Spleen (tissue), 11 donors: ENCODE measurements at regions not wholly inside any gene's neighbourhood (a gene's known extent, or its start where the extent isn't known, plus 50 kb on each side); places are given as distances from the start of the nearest gene placed in this dataset.

Experiments
- DNase-seq: peaks from one replicate; pipeline ENCODE4 v3.0.0-alpha.2; 2020
- H3K27ac ChIP-seq, 8 donors: fragments of 200-600 bp; sonication (generic) in 7 of 8; 1 replicate in 4 of 8; 2 replicates in 4 of 8; pipeline versions ENCODE4 v1.5.0 to v1.8.0; 2016 to 2021; ENCODE audit warnings: inconsistent platforms in 4 of 8, mild to moderate bottlenecking in 4 of 8, moderate library complexity in 1 of 8
- H3K27me3 ChIP-seq, 7 donors: fragments of 200-600 bp; sonication (generic) in 6 of 7; replicated peaks in 1 of 7; 1 replicate in 4 of 7; 2 replicates in 3 of 7; pipeline versions ENCODE4 v1.5.0 to v1.8.0; 2016 to 2021; ENCODE audit warnings: inconsistent platforms in 3 of 7, mild to moderate bottlenecking in 1 of 7
- H3K36me3 ChIP-seq, 6 donors: fragments of 200-600 bp; sonication (generic) in 5 of 6; 1 replicate in 4 of 6; 2 replicates in 2 of 6; pipeline versions ENCODE4 v1.5.0 to v1.8.0; 2016 to 2021; ENCODE audit warnings: inconsistent platforms in 2 of 6
- H3K4me1 ChIP-seq, 6 donors: fragments of 200-600 bp; sonication (generic) in 5 of 6; 1 replicate in 3 of 6; 2 replicates in 3 of 6; pipeline versions ENCODE4 v1.5.0 to v1.8.0; 2016 to 2021; ENCODE audit warnings: inconsistent platforms in 3 of 6
- H3K4me3 ChIP-seq, 8 donors: fragments of 200-600 bp; sonication (generic) in 7 of 8; 1 replicate in 4 of 8; 2 replicates in 4 of 8; pipeline versions ENCODE4 v1.5.0 to v1.8.0; 2016 to 2021; ENCODE audit warnings: inconsistent platforms in 4 of 8, mild to moderate bottlenecking in 4 of 8, moderate library complexity in 2 of 8
- H3K9me3 ChIP-seq, 8 donors: fragments of 200-600 bp; sonication (generic) in 7 of 8; 1 replicate in 4 of 8; 2 replicates in 4 of 8; pipeline versions ENCODE4 v1.5.0 to v1.8.0; 2016 to 2021; ENCODE audit warnings: inconsistent platforms in 4 of 8
- CTCF ChIP-seq, 11 experiments: fragments of 200-600 bp in 7 of 11; fragments of 450-650 bp in 4 of 11; sonication (generic) in 4 of 11; IDR thresholded peaks in 8 of 11; conservative IDR thresholded peaks in 3 of 11; 1 replicate in 7 of 11; 2 replicates in 4 of 11; pipeline versions ENCODE4 v1.4.0 to v1.8.0; 2016 to 2021; ENCODE audit warnings: antibody characterized with exemption in 11 of 11, inconsistent platforms in 4 of 11, mild to moderate bottlenecking in 1 of 11
- POLR2A ChIP-seq, 3 donors: fragments of 450-650 bp; IDR thresholded peaks; one replicate each; pipeline ENCODE4 v1.5.1; 2017; ENCODE audit warnings: antibody characterized with exemption in 3 of 3, mild to moderate bottlenecking in 1 of 3
- POLR2AphosphoS5 ChIP-seq, 3 donors: sonication (generic); formaldehyde crosslinking; IDR thresholded peaks; one replicate each; pipeline ENCODE4 v1.5.1; 2017; ENCODE audit warnings: antibody characterized with exemption in 3 of 3
- WGBS, 5 donors: extraction: QIAGEN DNeasy Blood & Tissue Kit in 3 of 5; methylation state at CpG; one replicate each; pipeline versions ENCODE4 v1.1.5 to v1.1.7; 2013 to 2018; 5-methylcytosine and 5-hydroxymethylcytosine counted together
- intact Hi-C: fragments of 100-400 bp; cut with DNase I; formaldehyde crosslinking; loops from one replicate; pipeline ENCODE4 v1.15.0; 2023; ENCODE audit warnings: low total_unique reads
- donor health status: healthy with polysubstance abuse.
- donor health status: DM: no; HTN: no; CAD: no; lungs with moderate emphysema.
- donor health status: DM: no; HTN: no; CAD: no.
- donor health status: Bipolar disorder and iron deficiency.
- donor health status: healthy.
- donor health status: DM: no; HTN: no; CAD: no.
- donor health status: DM: yes; HTN: yes; CAD: no.

- DNase-seq = no peak
- intact Hi-C loops = no loop called here
- 56 to 79% (median 73%) methylated on average over 2 of the region's 2 CpGs for WGBS, 5 donors
Observed at GRCh38 chr2:203626952-203627681, 79.3 kb upstream of the CD28 start.

GRCh38 chr2:203629699-203630098, 76.7 kb upstream of the CD28 start:
- 89 to 98% (median 93%) methylated on average over 2 of the region's 2 CpGs for WGBS, 5 donors
- intact Hi-C loops = no loop called here
- Histone ChIP-seq H3K27ac (no peak overlapping the region), H3K4me1 (peaks cover 0 to 4% (median 0%) of the 10 kb centered on the region in 6 donors), H3K9me3 (no peaks in the 10 kb centered on the region), H3K4me3 (no peak overlapping the region), H3K27me3 (no peaks in the 10 kb centered on the region), H3K36me3 (no peaks in the 10 kb centered on the region)
- TF ChIP-seq CTCF (IDR thresholded peaks at IDR 0.05 in 8 of 11, conservative IDR thresholded peaks at IDR 0.05 in 3 of 11) (no peak), POLR2AphosphoS5 (IDR thresholded peaks at IDR 0.05) (no peak), POLR2A (IDR thresholded peaks at IDR 0.05) (no peak)
- DNase-seq = no peak

More at GRCh38 chr2:203626952-203627681, 79.3 kb upstream of the CD28 start:
- Histone ChIP-seq H3K27me3 (no peaks in the 10 kb centered on the region), H3K4me1 (peaks cover 0 to 4% (median 0%) of the 10 kb centered on the region in 6 donors), H3K36me3 (no peaks in the 10 kb centered on the region), H3K4me3 (no peak overlapping the region), H3K27ac (peak overlapping the region in 6 of 8 donors; percentile 12 to 55 (median 37)), H3K9me3 (no peaks in the 10 kb centered on the region)
- no peak for TF ChIP-seq POLR2A (IDR thresholded peaks at IDR 0.05)
- no peak for TF ChIP-seq POLR2AphosphoS5 (IDR thresholded peaks at IDR 0.05)
- no peak for TF ChIP-seq CTCF (IDR thresholded peaks at IDR 0.05 in 8 of 11, conservative IDR thresholded peaks at IDR 0.05 in 3 of 11)

GRCh38 chr2:203631068-203631757, 75.2 kb upstream of the CD28 start:
- Histone ChIP-seq H3K4me1 (peaks cover 0 to 4% (median 0%) of the 10 kb centered on the region in 6 donors), H3K27me3 (no peaks in the 10 kb centered on the region), H3K4me3 (no peak overlapping the region), H3K36me3 (no peaks in the 10 kb centered on the region), H3K27ac (no peak overlapping the region), H3K9me3 (no peaks in the 10 kb centered on the region)
- intact Hi-C loops = no loop called here
- WGBS, 5 donors = 86 to 91% (median 87%) methylated on average over 8 of the region's 8 CpGs
- no peak for DNase-seq
- TF ChIP-seq POLR2AphosphoS5 (IDR thresholded peaks at IDR 0.05) (no peak), CTCF (IDR thresholded peaks at IDR 0.05 in 8 of 11, conservative IDR thresholded peaks at IDR 0.05 in 3 of 11) (no peak), POLR2A (IDR thresholded peaks at IDR 0.05) (no peak)
